Ammon's horn (tissue), 1 donor: ENCODE measurements at regions not wholly inside any gene's neighbourhood (a gene's known extent, or its start where the extent isn't known, plus 50 kb on each side); places are given as distances from the start of the nearest gene placed in this dataset.

Source experiments
- DNase-seq: peaks from one replicate; pipeline ENCODE4 v3.0.0-alpha.2; 2016; ENCODE audit warnings: low spot score

DNA sequence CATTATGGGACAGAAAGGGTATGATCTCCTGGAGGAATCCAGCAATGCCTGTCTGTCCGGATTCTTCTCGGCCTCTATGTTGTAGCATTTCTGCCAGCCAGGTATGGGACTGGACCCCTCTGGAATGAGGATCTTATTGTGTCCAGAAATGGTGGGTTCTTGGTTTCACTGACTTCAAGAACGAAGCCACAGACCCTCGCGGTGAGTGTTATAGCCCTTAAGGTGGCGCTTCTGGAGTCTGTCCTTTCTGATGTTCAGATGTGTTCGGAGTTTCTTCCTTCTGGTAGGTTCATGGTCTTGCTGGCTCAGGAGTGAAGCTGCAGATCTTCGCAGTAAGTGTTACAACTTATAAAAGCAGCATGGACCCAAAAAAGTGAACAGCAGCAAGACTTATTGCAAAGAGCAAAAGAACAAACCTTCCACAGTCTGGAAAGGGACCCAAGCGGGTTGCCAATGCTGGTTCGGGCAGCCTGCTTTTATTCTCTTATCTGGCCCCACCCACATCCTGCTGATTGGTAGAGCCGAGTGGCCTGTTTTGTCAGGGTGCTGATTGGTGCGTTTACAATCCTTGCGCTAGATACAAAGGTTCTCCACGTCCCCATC, 62.3 kb upstream of the IER3 start:
- DNase-seq = no peak

DNA sequence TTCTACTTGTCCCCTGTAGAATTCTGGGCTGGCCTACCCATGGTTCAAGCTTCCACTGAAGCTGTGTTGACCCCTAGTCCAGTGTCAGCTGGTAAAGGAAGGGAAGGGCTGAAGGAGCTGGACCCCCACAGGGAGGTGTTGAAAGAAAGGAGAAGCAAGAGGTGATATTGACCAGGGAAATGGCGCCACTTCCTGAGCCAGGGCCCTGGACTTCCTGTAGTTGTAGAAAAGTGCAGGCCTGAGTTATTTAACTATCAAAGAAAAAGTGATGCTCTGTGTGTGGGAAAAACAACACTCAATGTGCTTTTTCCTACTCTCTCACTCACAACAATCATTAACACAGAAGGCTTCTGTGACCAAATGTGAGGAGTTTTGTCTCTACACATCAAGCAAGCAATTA, 60.0 kb upstream of the IER3 start:
- no peak for DNase-seq

DNA sequence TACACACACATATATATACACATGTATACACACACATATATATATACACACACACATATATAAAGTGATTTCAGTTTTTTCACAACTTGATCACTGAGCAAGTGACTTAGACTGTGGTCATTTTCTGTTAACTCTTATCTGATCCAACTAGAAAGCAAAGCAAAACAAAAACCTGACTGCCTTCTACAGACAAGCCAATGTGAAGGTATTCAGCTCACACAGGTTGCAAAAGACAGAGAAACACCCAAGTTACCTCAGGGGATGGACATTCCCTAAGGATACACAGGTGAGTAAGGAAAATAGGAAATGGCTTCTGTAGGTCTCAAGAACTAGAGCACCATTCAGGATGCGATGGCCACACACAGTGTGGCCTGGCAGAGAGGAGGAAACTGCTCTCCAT, 58.4 kb upstream of the IER3 start:
- DNase-seq = no peak

DNA sequence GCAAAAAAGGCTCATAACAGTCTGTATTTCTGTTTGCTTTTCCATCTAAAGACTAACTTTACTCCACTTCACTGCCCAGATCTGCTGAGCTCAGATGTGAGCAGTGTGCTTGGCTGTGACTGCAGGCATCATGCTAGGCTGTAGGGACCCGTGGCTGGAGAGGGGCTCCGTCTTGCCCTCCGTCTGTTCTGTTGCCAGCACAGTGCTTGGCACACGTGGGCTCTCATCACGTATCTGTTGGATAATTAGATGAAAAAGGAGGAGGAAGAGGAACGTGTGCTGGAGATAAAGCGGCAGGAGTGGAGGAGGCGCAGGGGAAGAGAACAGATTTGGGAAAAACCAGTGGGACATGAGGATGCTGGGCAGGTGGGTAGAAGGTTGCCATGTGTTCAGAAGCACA, 57.6 kb upstream of the IER3 start:
- no peak for DNase-seq

- no peak for DNase-seq
These were observed 56.5 kb upstream of the IER3 start for GRCh38 chr6:30800871-30801270.

GRCh38 chr6:30799210-30799609, 54.9 kb upstream of the IER3 start:
- no peak for DNase-seq

GRCh38 chr6:30798494-30798893, 54.1 kb upstream of the IER3 start:
- no peak for DNase-seq

GRCh38 chr6:30795549-30796293, 51.4 kb upstream of the IER3 start:
- DNase-seq = no peak
